RWPE1 (cell line): ENCODE measurements at regions not wholly inside any gene's neighbourhood (a gene's known extent, or its start where the extent isn't known, plus 50 kb on each side); places are given as distances from the start of the nearest gene placed in this dataset.
A peak's percentile ranks its signal among the peaks of the same experiment; 100 is the strongest.

ENCODE experiments used
- CTCF ChIA-PET: fragments of 350-600 bp; sonication (Branson Sonifier 250); formaldehyde crosslinking; extraction: SDS; loops from one replicate; lab custom pipeline; 2021; lab: Yijun Ruan, JAX
- POLR2A ChIA-PET: fragments of 400-600 bp; formaldehyde crosslinking; extraction: SDS; loops from one replicate; lab custom pipeline; 2020; ENCODE audit warnings: antibody characterized with exemption; ENCODE audit not compliant: low non-redundant PET; lab: Yijun Ruan, JAX
- DNase-seq: peaks from one replicate; pipeline ENCODE4 v3.0.0; 2012; ENCODE audit warnings: low spot score
- H3K27ac ChIP-seq: fragments of 450-650 bp; 2 replicates; pipeline ENCODE4 v1.5.1; 2017
- CTCF ChIP-seq: fragments of 450-650 bp; conservative IDR thresholded peaks from 2 replicates; pipeline ENCODE4 v1.5.1; 2017; ENCODE audit warnings: low read depth, mild to moderate bottlenecking

GRCh38 chr7:422191-422885 lies 97.3 kb downstream of the PDGFA start:
- TF ChIP-seq CTCF: no peak
- DNase-seq: no peak
- ChIA-PET CTCF (no interaction called here), POLR2A (no interaction called here)
- H3K27ac ChIP-seq: no peak overlapping the region

GRCh38 chr7:422886-423225 lies 96.8 kb downstream of the PDGFA start:
- CTCF ChIA-PET: no interaction called here
- DNase-seq: no peak
- H3K27ac ChIP-seq: no peak overlapping the region
- TF ChIP-seq CTCF: no peak
- POLR2A ChIA-PET: no interaction called here

DNA sequence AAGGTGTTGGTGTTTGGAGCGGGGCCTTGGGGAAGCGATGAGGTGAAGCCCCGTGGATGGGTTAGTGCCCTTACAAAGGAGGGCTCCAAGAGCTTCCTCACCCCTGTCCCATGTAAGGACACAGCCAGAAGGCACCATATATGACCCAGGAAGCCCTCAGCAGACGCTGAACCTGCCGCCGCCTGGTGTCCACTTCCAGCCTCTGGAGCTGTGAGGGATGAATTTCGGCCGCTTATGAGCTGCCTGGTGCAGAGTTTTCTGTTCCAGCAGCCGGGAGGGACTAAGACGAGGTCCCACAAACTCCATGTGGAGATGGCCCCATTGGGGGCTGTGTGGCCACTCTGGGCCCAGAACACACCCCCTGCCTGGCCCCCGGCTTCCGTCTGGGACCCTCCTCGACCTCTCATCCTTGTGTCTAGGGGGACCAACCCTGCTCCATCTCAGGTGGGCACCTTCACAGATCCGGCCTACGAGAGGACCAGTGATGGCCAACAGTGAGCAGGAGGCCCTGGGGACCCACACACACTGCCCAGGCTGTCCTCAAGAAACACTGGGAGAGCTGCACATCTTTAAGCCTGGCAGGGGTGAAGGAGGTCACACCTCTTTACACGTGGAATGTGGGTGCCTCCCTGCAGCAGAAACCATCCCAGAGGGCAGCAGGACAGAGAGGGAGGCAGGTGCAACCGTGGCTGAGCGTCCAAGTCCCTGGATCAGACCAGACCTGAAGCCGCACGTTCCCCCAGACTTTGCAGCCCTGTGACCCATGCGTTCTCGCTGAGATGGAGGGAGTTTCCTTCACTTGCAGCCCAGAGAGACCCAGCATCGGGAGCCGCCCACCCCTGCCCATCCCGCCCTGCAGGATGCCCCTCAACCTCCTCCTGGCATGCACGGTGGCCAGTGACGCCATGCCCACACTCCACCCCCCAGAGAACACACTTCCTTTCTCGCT lies 96.1 kb downstream of the PDGFA start:
- H3K27ac ChIP-seq: no peak overlapping the region
- TF ChIP-seq CTCF: no peak
- CTCF ChIA-PET: no interaction called here
- POLR2A ChIA-PET: no interaction called here
- no peak for DNase-seq

GRCh38 chr7:424301-424935 lies 95.2 kb downstream of the PDGFA start:
- ChIA-PET POLR2A (no interaction called here), CTCF (no interaction called here)
- no peak for TF ChIP-seq CTCF
- no peak overlapping the region for H3K27ac ChIP-seq
- no peak for DNase-seq

- DNase-seq: no peak
- TF ChIP-seq CTCF: no peak
- peak overlapping the region; percentile 26; the same call in 1 of the 2 replicates for H3K27ac ChIP-seq
- POLR2A ChIA-PET: no interaction called here
- CTCF ChIA-PET: no interaction called here
Observed at GRCh38 chr7:424961-425793, 94.5 kb downstream of the PDGFA start.

- DNase-seq: no peak
- POLR2A ChIA-PET: no interaction called here
- peak overlapping the region; percentile 26 for H3K27ac ChIP-seq
- TF ChIP-seq CTCF: no peak
- CTCF ChIA-PET: no interaction called here
Observed at GRCh38 chr7:425794-426188, 93.9 kb downstream of the PDGFA start.
